Osteocyte (in vitro differentiated cells): ENCODE measurements at regions not wholly inside any gene's neighbourhood (a gene's known extent, or its start where the extent isn't known, plus 50 kb on each side); places are given as distances from the start of the nearest gene placed in this dataset.

Experiments
- DNase-seq: peaks from one replicate; pipeline ENCODE4 v3.0.0; 2021; ENCODE audit warnings: mixed read lengths; ENCODE audit not compliant: unreplicated experiment; ENCODE audit errors: extremely low spot score
- H3K27ac Mint-ChIP-seq: one replicate; pipeline ENCODE4 v1.8.0; 2021; ENCODE audit warnings: mild to moderate bottlenecking, mixed read lengths; ENCODE audit not compliant: unreplicated experiment
- H3K27me3 Mint-ChIP-seq: one replicate; pipeline ENCODE4 v1.8.0; 2021; ENCODE audit warnings: mixed read lengths; ENCODE audit not compliant: unreplicated experiment
- H3K36me3 Mint-ChIP-seq: one replicate; pipeline ENCODE4 v1.8.0; 2021; ENCODE audit warnings: mixed read lengths; ENCODE audit not compliant: unreplicated experiment
- H3K4me1 Mint-ChIP-seq: one replicate; pipeline ENCODE4 v1.8.0; 2021; ENCODE audit warnings: mixed read lengths; ENCODE audit not compliant: unreplicated experiment
- H3K4me3 Mint-ChIP-seq: one replicate; pipeline ENCODE4 v1.8.0; 2021; ENCODE audit warnings: mild to moderate bottlenecking, moderate library complexity, mixed read lengths; ENCODE audit not compliant: unreplicated experiment
- H3K9me3 Mint-ChIP-seq: one replicate; pipeline ENCODE4 v1.8.0; 2021; ENCODE audit warnings: mixed read lengths; ENCODE audit not compliant: unreplicated experiment
- CTCF ChIP-seq: fragments of 200-600 bp; sonication (generic); IDR thresholded peaks from 2 replicates; pipeline ENCODE4 v1.5.0; 2021; ENCODE audit warnings: antibody characterized with exemption, mild to moderate bottlenecking, moderate library complexity

- Mint-ChIP-seq H3K4me1 (peaks cover under 1% of the 10 kb centered on the region), H3K27ac (no peak overlapping the region), H3K9me3 (no peaks in the 10 kb centered on the region), H3K36me3 (no peaks in the 10 kb centered on the region), H3K4me3 (no peak overlapping the region), H3K27me3 (no peaks in the 10 kb centered on the region)
- TF ChIP-seq CTCF, result no peak
- no peak for DNase-seq
Measured at GRCh38 chr16:73210084-73210483, 162.2 kb upstream of the ZFHX3 start.

- no peak overlapping the region for H3K4me3 Mint-ChIP-seq
- no peaks in the 10 kb centered on the region for H3K4me1 Mint-ChIP-seq
- H3K27ac Mint-ChIP-seq, result no peak overlapping the region
- H3K9me3 Mint-ChIP-seq, result no peaks in the 10 kb centered on the region
- DNase-seq, result no peak
- H3K27me3 Mint-ChIP-seq, result no peaks in the 10 kb centered on the region
- H3K36me3 Mint-ChIP-seq, result no peaks in the 10 kb centered on the region
- TF ChIP-seq CTCF, result no peak
Measured at GRCh38 chr16:73209190-73209589, 161.3 kb upstream of the ZFHX3 start.

GRCh38 chr16:73206151-73206707, 158.3 kb upstream of the ZFHX3 start:
- Mint-ChIP-seq H3K27ac (no peak overlapping the region), H3K27me3 (no peaks in the 10 kb centered on the region), H3K4me1 (peaks cover 13% of the 10 kb centered on the region), H3K9me3 (no peaks in the 10 kb centered on the region), H3K36me3 (no peaks in the 10 kb centered on the region), H3K4me3 (no peak overlapping the region)
- TF ChIP-seq CTCF, result no peak
- no peak for DNase-seq

GRCh38 chr16:73205153-73205886, 157.4 kb upstream of the ZFHX3 start:
- Mint-ChIP-seq H3K4me3 (no peak overlapping the region), H3K27me3 (no peaks in the 10 kb centered on the region), H3K4me1 (peaks cover 16% of the 10 kb centered on the region), H3K27ac (no peak overlapping the region), H3K36me3 (no peaks in the 10 kb centered on the region), H3K9me3 (no peaks in the 10 kb centered on the region)
- DNase-seq, result no peak
- TF ChIP-seq CTCF, result no peak

GRCh38 chr16:73204359-73205152, 156.6 kb upstream of the ZFHX3 start:
- no peak overlapping the region for H3K27ac Mint-ChIP-seq
- no peaks in the 10 kb centered on the region for H3K9me3 Mint-ChIP-seq
- TF ChIP-seq CTCF, result no peak
- H3K4me3 Mint-ChIP-seq, result no peak overlapping the region
- H3K27me3 Mint-ChIP-seq, result no peaks in the 10 kb centered on the region
- H3K4me1 Mint-ChIP-seq, result peaks cover 16% of the 10 kb centered on the region
- peak; percentile 69 for DNase-seq
- no peaks in the 10 kb centered on the region for H3K36me3 Mint-ChIP-seq
